ENCODE measurements at regions not wholly inside any gene's neighbourhood (a gene's known extent, or its start where the extent isn't known, plus 50 kb on each side); places are given as distances from the start of the nearest gene placed in this dataset.

DNA sequence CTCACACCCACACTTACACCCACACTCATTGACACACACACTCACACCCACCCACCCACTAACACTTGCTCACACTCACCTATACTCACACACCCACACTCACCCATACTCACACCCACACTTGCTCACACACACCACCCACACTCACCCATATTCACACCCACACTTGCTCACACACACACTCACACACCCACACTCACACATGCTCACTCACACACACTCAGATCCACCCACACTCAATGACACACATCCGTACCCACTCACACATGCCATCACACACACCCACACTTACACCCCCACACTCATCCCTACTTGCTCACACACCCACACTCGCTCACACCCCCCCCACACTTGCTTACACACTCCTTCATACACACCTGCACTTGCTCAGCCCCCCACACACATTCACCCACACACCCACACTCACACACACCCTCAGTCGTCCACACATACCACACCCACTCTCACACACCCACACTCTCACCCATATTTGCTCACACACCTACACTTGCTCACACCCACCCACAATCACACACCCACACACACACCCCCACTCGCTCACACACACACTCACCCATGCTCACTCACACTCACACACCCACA lies 321.1 kb upstream of the N4BP1 start:
- no peak for DNase-seq

DNA sequence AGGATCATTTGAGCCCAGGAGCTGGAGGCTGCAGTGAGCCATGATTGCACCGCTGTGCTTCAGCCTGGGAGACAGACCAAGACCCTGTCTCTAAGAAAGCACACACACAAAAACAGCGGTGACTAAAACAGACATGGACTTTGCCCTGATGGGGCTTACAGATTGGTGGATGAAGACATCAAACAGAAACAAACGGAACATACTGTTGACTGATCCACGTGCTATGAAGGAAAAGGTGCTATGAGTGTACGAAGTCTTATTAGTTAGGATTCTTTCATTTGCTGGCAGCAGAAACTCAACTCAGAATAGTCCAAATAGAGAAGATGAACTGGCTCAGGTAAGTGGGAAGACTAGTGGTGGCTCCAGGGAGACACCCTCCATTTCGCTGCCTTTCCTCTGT lies 309.8 kb upstream of the N4BP1 start:
- no peak for DNase-seq

DNA sequence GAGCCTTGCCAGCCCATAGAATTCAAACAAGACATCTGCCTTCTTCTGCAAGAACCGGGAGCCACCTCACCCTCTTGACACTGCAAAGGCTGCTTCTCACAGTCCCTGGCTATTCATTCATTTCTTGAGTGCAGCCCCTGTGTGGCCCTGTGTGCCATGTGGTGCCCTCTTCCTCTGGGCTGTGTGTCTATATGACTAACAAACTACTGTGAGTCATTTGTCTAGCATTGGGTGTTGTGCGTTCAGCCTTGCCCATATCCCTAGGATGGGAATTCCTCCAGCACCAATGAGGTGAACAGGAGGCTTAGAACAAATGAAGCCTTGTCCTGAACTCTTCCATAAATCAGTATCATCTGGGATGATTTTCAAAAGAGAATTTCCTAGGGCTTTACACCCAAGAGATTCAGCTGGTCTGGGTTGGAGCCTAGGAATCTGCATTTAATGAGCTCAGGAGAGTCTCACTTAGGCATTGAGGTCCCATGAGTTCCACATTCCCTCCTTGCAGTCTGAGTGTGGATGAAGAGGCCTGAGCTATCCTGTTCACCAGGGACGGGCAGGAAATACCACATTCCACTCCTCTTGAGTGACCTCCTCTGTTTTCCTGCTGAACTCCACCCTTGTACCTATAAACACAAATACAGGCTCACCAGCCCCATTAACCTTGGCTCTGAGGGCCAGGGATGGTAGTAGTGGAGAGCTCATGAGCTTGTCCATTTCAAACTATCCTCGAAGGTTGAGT lies 308.7 kb upstream of the N4BP1 start:
- no peak for DNase-seq

DNA sequence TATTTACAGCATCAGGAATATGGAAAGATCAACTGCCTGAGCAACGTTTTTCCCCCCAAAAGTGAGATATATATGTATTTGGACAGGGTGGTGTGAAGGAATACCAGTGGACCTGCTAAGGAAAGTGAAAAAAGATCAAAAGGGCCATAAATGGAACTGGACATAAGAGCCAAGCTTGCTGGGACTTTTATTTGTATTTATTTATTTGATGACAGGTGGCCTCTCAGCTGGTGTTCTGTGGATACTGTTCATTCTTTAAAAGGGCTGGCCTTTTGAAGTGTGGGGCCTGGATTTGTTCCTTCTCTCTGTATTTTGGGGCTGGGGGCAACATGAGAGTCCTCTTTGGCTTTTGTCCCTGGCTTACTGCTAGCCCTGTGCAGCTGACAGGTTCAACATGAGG lies 306.6 kb upstream of the N4BP1 start:
- no peak for DNase-seq

DNA sequence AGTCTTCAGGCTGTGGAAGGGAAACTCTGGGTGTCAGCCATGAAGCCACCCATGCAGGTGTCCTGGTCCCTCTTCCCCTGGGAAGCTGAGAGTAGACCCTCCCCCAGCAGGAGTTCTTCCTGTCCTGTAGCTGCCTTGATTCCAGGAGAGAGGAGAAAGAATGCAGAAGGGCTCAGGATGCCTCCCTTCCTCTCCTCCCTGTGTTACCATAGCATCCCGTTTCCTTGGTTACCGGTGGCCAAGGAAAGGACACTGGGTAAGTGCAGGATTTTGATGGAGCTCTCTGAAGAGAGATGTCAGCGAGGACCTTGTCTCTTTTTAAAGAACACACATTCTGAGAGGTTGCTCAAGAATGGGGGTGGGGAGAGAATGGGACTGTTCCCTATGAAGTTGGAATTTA lies 304.1 kb upstream of the N4BP1 start:
- DNase-seq = no peak

DNA sequence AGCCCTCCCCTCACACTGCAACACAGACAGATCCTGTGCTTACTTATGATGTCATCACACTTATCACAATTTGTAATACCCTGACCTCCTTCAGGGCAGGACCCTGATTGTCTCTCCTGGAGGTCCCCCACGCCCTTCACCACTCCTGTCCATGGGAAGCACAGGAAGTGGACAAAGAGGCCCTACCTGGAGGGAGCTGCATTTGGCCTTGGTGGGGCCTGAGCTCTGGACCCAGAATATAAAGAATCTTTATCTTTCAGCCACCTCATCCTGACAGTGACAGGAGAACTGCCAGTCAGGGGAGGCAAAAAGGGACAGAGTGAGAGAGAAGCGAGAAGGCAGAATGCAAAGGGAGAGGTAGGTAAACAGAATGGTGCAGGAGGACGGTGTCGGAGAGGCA lies 303.4 kb upstream of the N4BP1 start:
- DNase-seq = no peak

DNA sequence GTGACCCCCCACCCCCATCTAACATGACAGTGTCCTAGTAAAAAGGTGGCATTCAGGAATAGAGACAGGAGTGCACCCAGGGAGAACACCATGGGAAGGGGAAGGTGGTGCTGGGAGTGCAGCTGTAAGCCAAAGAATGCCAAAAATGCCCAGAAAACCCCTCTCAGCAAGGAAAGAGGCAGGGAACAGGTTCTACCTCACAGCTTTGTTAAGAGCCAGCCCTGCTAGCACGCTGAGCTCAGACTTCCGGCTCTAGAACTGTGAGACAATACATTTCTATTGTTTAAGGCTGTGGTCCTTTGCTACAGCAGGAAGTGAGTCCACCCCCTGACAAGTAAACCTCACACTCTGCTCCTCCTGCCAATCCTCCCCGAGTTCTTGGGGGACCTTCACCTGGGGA lies 302.4 kb upstream of the N4BP1 start:
- no peak for DNase-seq

DNA sequence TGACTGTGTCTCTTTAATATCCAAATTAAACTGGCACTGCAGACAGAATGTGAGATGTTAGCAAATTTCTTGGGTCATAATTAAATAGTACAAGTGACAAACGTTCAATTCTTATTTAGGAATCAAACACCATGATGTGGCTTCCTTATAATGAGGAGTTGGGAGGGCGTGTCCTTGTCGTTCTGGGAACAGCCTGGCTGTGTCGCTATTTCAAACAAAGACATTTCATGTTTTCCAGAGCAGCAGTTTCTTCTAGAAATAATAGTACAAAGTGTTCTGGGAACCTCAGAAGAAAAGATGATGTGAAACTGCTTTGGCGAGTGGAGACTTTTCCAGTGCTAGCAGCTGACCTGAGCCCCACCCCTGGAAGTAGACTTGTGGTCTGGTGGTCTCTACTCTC lies 301.7 kb upstream of the N4BP1 start:
- no peak for DNase-seq

DNA sequence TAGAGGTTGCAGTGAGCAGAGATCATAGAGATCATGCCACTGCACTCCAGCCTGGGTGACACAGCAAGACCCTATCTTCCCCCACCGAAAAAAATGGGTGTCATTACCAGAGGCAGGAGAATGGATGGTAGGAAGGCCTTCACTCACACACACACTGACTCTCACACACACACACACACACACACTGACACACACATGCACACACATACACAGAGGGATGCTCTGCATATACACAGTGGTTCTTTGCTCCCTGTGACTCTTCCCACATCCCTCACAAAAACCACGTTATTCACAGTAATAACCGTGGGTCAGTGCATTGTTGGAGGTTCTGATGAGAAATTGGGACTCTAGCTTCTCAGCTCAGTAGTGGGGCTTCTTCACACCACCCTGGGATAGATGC lies 300.2 kb upstream of the N4BP1 start:
- DNase-seq = no peak

DNA sequence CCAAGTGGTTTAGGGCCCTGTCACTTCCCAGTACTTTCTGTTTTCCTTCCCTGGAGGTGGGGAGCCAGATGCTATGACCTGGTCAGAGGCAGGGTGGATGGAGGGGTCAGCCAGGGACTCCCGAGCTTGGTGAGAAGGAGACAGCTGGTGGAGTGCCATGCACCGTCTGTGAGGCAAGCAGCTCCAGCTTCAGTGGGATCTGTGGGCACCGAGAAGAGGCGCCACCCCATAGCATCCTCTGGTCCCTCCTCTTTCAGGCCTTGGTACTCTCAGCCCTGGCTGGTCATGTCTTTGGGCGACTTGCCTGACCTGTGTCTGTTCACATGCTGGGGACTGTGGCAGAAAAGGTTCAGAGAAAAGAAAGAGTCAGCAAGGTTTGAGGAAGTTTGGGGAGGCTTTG lies 299.3 kb upstream of the N4BP1 start:
- DNase-seq = no peak

DNA sequence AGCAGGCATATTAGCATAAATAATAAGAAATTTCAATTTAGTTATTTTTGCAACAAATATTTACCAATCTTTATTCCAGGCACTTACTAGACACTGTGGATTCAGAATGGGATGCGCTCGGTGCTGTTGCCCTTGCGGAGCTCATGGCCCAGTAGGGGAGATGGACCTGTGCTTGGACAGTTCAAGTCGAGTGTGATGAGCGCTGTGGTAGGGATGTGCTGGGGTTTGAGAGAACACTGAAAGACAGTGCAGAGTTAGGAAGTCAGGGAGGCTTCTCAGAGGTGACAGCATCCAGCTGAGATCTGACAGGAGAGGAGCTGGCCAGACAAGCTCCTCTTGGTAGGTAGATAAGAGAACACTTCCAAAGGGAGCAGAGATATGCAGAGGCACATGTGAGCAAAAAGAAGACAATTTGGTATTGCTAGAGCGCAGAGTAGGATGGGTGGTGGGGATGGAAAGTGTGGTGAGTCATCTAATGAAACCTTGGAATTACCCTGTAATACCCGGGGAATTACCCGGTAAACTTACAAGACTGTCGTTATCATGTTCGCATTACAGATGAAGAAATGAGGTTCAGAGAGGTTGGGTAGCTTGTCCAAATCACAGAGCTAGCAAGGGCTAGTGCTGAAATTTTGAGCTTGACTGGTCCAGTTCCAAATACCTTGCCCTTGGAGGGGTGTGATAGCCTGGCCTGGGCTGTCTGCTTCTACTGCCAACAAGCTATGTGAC lies 298.1 kb upstream of the N4BP1 start:
- peak; percentile 20 for DNase-seq

DNA sequence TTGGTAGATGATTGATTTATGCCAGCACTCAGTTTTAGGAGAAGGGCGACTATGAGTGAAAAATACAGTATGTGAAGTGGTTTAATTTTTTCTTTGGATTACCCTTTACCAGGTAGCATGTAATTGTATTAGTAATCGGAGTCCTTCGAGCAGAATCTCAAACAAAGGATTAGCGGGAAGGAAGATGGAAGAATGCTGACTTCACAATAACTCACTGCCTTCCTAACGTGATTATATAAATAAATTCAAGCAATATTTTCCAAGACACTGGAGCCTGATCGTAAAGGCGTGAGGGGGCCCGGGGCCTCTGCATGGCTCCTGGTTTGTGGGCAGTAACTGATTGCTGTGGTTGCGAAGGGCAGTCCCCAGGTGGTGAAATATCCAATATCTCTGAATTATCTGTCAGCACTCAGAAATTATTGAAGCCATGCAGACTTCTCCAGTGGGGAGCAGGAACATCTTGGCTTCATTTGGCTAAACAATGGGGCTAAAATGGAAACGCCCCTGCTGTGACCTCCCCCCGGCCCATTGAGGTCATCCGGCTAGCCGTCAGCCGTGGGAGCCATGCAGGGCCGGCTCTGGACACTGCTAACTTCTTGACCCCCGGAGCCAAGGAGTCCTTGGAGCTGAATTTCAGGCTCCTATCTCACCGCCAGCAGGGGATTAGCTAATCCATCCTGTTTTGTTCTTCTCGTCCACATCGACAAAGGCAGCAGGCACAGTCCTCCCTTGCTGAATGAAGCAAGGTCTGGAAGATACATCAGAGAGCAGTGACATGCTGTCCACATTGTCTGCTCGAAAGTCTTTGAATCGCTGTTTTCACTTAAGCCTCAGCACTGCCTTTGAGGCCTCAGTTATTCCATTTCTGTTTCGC lies 295.9 kb upstream of the N4BP1 start:
- no peak for DNase-seq

DNA sequence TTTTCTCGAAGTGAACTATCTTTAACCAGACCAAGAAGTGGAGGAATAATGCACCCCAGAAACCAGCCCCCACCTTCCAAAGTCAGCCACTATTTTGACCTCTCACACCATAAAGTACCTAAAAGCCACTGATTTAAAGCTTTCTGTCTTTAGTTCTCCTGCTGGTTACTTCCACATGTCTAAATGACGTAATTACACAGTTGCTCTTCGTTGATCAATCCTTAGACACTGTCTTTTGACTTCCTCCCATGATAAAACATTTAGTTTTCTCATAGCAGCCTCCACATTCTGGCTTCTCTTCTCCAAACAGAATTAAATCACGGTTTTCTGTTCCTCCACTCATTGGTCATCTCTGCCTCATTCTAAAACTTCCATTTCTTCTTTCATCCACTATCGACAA lies 294.4 kb upstream of the N4BP1 start:
- DNase-seq = no peak

DNA sequence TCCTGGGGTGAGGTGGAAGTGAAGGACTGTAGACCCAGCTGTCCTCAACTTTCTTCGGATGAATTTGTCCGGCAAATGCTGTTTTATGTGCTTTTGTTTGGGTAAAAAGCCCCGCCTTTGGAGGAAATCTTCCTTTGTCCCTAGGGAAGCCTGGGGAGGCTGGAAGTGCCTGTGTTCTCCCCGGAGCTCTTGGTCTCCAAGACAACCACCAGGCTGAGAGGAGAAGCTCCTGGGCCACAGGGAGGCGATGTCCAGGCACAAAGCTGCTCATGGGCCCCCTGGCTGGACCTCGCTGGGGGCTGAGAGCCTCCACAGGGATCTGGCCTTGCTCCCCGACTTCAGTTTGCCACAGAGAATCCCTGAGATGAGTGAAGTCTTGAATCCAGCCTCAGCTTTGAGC lies 293.1 kb upstream of the N4BP1 start:
- no peak for DNase-seq

DNA sequence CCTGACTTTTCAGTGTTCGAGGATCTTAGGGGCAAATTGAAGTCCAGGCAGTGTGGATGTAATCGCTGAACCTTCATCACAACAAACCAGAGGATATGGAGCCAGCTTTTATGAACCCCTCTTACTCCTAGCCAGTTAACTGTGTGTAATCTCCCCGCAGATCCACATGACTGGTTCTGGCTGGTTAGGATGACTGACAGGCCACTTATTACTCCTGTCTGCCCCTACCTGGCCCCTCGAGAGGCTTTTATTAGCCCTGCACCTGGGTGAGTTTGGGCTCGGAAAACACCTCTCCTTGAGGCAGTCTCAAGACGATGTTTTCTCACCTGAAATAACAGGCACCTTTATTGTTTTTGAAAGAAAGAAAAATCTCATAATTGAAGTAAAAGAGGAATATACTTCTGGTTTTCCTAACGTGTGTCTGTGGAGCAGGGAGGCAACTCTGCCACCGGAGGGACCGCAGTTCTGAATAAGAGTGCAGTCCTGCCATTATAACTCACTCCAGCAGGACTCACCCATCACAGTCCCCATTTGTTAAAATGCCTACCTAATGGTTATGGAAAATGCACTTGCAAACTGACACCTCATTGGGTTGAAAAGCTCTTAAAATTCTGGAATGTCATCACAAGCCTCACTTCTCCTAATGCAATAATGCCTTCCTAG lies 291.9 kb upstream of the N4BP1 start:
- DNase-seq = no peak

DNA sequence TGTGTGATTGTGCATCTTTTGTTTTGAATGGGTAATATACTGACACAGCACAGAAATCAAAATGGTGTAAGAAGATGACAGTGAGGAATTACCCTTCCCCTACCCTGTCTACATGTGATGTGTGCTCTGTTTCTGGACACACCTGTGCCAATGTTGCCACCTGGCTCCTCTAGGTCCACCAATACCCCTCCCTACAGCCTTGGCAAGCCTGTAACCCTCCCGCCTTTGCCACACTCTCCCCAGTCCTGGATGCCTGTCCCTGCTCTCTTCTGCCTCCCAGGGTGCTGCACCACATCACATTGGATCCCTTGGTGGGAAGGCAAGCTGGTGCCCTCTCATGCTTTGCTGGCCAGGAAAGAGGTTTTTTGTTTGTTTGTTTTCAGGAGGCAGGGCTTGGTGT lies 289.5 kb upstream of the N4BP1 start:
- DNase-seq = no peak

DNA sequence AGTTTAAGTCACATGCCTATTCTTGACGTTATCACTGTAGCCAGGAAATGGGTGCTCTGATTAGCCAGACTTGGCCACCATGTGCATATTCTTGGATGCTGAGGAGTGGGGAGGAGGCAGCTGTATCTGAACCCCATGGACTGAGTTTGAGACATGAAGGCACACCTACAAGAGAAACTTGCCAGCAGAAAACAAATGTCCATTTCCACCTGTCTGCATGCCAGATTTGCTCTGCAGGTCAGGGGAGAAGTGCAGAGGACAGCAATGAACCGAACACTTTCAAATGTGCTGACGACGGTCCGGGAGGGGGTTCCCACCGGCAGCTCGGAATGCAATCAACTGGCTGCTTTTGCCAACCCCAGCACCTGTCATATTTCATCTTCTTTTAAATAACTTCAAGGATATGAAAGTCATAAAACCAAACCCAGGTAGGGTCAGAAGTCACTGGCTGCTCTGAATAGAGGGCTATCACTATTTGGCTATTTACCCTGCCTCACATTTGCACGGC lies 287.8 kb upstream of the N4BP1 start:
- DNase-seq = no peak

DNA sequence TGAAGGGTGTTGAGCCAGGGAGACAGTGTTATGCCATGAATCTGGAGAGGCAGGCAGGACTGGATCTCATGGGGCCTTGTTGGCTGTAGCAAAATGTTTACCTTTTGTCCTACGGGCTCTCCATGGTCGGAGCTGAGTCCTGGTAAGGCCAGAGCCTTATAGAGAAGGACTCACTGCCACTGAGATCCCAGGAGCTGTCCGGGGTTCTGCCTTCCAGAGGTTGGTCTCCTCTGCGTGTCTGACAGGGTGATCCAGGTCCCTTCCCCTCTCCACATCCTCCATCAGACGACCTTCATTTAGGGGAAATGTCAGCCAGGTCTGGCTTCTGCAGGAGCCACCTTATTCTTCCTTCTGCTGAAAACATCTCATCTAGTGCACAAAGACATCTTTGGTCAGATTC lies 285.2 kb upstream of the N4BP1 start:
- DNase-seq = no peak

DNA sequence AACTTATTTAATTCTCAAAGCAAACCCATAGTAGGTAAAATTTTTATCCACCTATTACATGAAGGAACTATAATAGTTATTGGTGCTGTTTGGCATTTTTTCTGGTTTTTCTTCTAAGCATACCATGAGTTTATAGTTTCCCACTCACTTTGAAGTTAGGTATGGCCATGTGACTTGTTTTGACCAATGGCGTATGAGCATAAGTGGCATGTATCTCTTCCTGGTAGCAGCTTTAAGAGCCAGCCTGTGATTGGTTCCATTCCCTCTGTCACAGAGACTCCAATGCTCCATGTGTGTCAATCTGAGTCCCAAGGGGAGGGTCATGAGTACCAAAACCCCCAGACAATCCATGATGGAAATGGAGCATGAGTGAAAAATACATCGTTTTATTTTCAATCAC lies 282.9 kb upstream of the N4BP1 start:
- no peak for DNase-seq

DNA sequence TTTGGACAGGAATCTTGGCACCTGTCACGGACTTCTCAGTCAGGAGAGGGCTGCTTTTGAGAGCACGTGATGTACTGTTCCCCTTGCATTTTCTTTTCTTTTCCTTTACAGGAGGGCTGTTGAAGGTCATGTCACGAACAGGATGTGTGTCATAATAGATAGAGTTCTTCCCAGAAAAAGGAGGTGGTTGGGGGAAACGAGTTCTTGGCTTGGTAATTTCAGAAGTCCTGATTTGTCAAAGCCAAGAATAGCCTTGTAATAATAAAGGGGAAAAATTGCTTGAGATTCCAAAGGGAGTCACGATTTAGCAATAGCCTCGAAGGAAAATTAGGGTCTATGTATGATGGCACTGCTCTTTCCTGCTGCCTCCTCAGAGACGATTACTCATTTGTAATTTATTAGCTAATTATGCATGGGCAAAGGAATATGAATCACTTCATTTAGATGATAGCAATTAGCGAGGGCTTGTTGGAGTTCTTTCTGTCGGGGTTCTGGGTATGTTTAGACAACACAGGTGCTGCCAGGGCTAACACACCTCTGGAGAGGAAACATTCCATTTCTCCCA lies 277.7 kb upstream of the N4BP1 start:
- no peak for DNase-seq

DNA sequence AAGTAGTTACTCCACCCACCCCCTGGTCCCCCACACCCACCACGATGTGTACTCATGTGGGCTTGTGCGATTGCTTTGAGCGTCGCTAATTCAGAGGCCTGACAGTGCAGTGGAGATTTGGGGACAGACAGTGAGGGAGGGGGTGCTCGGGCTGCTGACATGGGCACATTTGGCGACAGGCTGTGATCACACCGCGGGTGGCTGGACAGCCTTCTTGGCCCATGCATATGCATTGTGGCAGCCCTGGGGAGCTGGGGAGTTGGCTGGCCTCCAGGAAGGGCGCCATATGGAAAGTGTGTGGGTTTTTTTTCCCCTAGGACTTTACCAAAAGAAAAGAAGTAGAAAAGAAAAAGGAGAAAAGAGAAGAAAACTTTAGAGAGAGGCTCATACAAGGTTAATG lies 275.5 kb upstream of the N4BP1 start:
- no peak for DNase-seq

DNA sequence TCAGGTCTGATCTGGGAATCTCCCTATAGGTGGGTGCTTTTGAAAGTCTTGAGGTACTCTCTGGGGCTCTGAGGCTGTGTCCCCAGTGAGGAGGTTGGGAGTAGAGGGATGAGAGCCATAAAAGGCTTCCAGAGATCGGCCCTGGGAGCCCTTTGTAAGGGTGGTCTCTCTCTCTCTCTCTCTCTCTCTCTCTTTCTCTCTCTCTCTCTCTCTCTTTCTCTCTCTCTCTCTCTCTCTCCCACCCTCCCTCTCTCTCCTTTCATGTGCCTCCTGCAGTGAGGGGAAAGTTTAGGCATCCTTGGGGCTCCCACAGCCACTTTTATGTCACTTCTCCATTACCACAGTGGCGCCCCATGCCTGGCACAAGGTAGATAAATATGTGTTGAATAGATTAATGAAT lies 271.3 kb upstream of the N4BP1 start:
- DNase-seq = no peak

Measured in NCI-H226 (cell line).